ENCODE measurements at regions not wholly inside any gene's neighbourhood (a gene's known extent, or its start where the extent isn't known, plus 50 kb on each side); places are given as distances from the start of the nearest gene placed in this dataset.
"Not testable (repeated sequence)": the region's sequence is repeated elsewhere in the genome, so short reads cannot be mapped to it uniquely, and the experiment has no call there.

GRCh38 chr7:86002858-86003257, 640.9 kb upstream of the GRM3 start:
- DNase-seq: no peak

DNA sequence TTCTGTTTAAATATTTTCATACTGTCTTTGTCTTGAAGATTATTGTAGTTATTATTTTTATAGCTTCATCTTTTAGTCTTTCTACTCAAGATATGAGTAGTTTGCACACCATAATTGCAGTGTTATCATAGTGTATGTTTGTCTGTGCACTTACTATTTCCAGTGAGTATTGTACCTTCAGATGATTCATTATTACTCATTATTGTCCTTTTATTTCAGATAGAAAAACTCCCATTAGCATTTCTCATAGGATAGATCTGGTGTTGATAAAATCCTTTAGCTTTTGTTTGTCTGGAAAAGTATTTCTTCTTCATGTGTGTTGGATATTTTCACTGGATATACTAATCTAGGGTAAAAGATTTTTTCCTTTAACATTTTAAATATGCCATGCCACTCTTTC, 646.2 kb upstream of the GRM3 start:
- DNase-seq: no peak

DNA sequence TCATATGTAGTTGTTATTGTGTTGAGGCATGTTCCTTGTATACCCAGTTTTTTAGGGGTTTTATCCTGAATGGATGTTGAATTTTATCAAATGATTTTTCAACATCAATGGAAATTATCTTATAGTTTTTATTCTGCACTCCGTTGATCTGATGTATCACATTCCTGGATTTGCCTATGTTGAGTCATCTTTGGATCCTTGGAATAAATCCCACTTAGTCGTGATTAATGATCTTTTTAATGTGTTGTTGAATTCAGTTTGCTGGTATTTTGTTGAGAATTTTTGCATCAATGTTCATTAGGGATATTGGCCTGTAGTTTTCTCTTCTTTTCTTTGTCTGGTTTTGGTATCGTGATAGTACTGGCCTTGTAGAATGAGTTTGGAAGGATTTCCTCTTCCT, 648.6 kb upstream of the GRM3 start:
- DNase-seq: no peak

DNA sequence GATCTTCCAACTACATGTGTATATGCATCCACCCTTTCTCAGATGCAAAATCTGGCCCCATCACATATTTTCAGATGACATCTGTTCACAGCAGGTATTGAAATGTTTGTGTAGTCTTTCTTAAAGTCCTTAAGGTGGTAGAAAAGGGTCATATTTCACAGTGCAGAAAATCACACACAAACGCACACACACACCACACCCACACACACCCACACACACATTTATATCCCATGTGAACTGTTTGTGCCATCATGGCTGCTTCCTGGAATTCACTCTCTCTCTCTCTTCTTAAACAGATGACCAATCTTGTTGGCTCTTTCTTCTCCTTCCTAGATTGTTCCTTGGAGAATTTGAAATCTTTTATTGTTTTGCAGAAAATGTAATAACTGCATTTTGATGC, 663.0 kb upstream of the GRM3 start:
- DNase-seq: no peak

DNA sequence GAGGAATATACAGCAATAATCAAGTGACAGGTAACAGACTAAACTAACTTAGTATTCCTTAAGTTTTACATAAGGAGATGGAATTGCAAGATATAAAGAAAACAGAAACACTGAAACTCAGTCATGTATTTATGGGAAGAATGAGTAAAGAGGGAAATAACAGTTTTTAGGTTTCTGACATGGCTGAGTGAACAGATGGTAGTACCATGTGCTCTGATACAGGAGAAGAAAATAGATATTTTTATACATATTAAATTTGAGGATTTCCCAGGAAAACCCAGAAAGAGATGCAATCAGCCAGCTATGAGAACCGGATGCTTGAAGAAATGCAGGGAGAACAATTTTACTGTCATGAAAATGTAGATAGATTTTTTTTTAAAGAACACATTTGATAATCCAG, 669.5 kb upstream of the GRM3 start:
- no peak for DNase-seq

GRCh38 chr7:85972504-85973141, 671.1 kb upstream of the GRM3 start:
- no peak for DNase-seq

GRCh38 chr7:85954961-85955360, 688.7 kb upstream of the GRM3 start:
- no peak for DNase-seq

DNA sequence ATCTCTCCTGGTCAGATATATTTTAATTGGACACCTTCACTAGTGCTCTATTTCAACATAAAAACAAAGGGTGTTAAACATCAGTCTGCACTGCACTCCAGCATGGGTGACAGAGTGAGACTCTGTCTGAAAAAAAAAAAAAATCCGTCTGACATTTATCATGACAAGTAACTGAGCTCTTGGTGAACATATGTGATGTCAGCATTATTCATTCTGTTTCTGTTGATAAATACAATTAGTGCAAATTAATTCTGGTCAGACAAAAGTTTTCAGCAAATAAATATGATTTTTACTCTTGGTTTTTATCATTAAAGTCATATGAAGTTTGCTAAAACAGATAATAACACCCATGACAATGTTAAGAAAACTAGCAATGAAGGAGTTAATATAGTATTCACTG, 692.8 kb upstream of the GRM3 start:
- DNase-seq: no peak

- DNase-seq: no peak
These were observed 693.3 kb upstream of the GRM3 start for GRCh38 chr7:85950418-85950817.

DNA sequence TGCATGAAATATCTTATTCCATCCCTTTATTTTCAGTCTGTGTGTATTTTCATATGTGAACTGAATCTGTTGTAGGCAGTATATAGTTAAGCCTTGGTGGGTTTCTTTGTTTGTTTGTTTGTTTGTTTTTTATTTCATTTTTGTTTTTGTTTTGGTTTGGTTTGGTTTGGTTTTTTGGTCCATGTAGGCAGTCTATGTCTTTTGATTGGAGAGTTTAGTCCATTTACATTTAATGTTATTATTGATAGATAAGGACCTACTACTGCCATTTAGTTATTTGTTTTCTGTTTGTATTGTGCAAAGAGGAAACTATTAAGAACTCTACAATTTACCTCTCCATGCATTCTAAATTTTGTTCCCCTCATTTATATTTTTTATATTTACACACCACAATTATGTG, 695.9 kb upstream of the GRM3 start:
- DNase-seq: no peak

- DNase-seq: no peak
These were observed 702.9 kb upstream of the GRM3 start for GRCh38 chr7:85940798-85941197.

GRCh38 chr7:85931919-85932318, 711.8 kb upstream of the GRM3 start:
- no peak for DNase-seq

GRCh38 chr7:85928500-85928899, 715.2 kb upstream of the GRM3 start:
- no peak for DNase-seq

GRCh38 chr7:85927226-85927625, 716.5 kb upstream of the GRM3 start:
- DNase-seq: no peak

- no peak for DNase-seq
These were observed 719.6 kb upstream of the GRM3 start for GRCh38 chr7:85924062-85924461.

DNA sequence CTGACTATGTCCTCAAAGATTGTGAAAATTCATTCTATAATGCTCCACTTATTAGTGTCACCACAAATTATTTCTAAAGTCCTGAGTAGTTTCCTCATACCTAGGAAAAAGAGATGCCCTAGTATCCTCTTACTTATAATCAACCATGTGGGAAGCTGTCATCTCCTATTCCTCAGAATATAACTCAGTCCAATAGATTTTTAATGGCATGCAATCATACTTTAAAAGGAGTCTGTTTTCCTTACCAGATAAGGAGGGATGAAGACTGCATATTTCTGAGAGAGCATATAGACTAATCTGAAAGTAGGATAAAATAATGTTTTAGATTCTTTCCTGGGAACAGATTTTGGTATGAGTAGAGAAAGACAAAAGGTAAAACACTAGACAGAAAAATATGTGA, 727.7 kb upstream of the GRM3 start:
- DNase-seq: no peak

- no peak for DNase-seq
These were observed 727.6 kb upstream of the SEMA3D start for GRCh38 chr7:85914437-85914836.

DNA sequence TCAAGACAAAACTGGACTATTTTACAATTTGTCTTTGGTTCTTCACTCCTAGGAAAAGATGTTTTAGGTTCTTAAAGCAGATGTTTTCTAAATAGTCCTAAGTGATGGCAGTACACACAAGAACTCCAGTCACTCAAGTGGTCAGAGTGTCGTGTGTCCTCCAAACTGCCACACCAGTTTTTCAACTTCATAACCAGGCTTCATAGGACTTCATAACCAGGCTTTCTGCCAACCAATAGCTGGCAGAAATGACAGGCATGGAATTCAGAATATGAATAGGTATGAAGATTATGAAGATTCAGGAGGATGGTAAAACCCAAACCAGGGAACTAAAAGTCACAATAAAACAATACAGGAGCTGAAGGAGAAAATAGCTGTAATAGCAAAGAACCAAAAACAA, 721.2 kb upstream of the SEMA3D start:
- no peak for DNase-seq

DNA sequence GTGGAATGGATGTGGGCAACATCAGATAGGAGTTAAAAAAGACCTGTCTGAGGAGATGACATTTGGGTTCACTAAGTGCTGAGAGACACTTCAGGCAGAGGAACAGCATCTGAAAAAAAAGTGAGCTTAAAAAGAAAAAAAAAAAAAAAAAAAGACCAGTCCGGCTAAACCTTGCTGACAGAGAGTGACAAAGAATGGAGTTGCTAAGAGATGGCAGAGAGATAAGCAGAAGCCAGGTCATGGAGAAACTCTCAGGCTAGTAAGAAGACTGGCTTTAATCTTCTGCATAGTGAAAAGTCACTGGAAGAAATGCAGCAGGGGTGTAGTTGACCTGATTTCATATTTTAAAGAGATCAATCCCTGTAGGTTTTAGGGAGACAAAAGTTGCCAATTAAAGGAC, 711.1 kb upstream of the SEMA3D start:
- DNase-seq: no peak

GRCh38 chr7:85896531-85896930, 709.7 kb upstream of the SEMA3D start:
- DNase-seq: no peak

GRCh38 chr7:85895835-85896234, 709.0 kb upstream of the SEMA3D start:
- DNase-seq: no peak

- DNase-seq: not testable (repeated sequence)
These were observed 705.0 kb upstream of the SEMA3D start for GRCh38 chr7:85891900-85892299.

DNA sequence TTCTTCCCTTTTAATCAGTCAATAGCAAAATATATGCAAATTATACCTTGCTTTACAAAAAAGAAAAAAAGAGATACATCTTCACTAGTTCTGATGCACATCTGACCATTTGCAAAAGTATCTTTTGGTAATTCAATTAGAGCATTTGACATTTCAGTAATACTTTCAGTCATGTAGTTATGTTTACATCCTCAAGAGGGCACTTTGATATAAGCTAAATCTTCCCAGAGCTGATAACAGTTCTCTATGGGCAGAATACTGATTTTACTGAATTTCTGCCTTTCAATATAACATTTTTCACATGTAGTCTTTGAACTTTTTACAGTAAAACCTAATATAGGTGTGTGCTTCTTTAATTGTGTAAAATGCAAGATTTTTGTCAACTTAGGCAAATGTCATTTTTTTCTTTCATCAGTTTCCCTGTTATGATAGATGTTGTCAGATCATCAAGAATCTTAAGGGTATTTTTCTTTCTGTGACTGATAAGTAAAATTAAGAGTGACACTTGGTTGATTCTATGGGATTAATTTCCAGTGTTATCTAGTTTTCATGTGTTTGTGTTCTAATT, 703.5 kb upstream of the SEMA3D start:
- DNase-seq: peak; percentile 36

GRCh38 chr7:85887133-85887532, 700.3 kb upstream of the SEMA3D start:
- no peak for DNase-seq

- DNase-seq: no peak
These were observed 695.5 kb upstream of the SEMA3D start for GRCh38 chr7:85882335-85882734.

Measured in hematopoietic multipotent progenitor cell treated with erythropoietin and hydrocortisone succinate and interleukin-3 and kit ligand, for 8 days (in vitro differentiated cells).